ENCODE measurements at regions not wholly inside any gene's neighbourhood (a gene's known extent, or its start where the extent isn't known, plus 50 kb on each side); places are given as distances from the start of the nearest gene placed in this dataset.

GRCh38 chr20:11031300-11031699, 357.5 kb upstream of the JAG1 start:
- TF ChIP-seq CTCF (IDR thresholded peaks at IDR 0.05): no peak
- Mint-ChIP-seq H3K4me1 (ENCODE audit: low read depth) (no peaks in the 10 kb centered on the region), H3K27me3 (no peaks in the 10 kb centered on the region), H3K4me3 (no peak overlapping the region), H3K36me3 (ENCODE audit: low read depth) (no peaks in the 10 kb centered on the region), H3K9me3 (peaks cover 6% of the 10 kb centered on the region), H3K27ac (no peak overlapping the region)
- CTCF ChIA-PET: no interaction called here
- H3K9me3 ChIP-seq (ENCODE audit: control insufficient read depth in 1 of 2, insufficient read depth in 1 of 2, low read length in 2 of 2): peaks cover 0 to 3% of the 10 kb centered on the region in 2 experiments
- POLR2A ChIA-PET: no interaction called here
- no peaks in the 10 kb centered on the region for H3K4me1 ChIP-seq (ENCODE audit: insufficient read depth, low read length)
- no peaks in the 10 kb centered on the region for H3K36me3 ChIP-seq (ENCODE audit: insufficient read depth, low read length)
- ATAC-seq (ENCODE audit: poor library complexity) (no peak), DNase-seq (no peak)
- intact Hi-C loops (cut with DNase I, micrococcal nuclease): no loop called here
- H3K27me3 ChIP-seq (ENCODE audit: control insufficient read depth in 1 of 2, insufficient read depth in 2 of 2, low read length in 2 of 2): no peaks in the 10 kb centered on the region
- H3K27ac ChIP-seq (ENCODE audit: low read depth in 1 of 2, low read length in 2 of 2): no peak overlapping the region
- H3K4me3 ChIP-seq (ENCODE audit: low read length): no peak overlapping the region

GRCh38 chr20:11032611-11033010, 358.8 kb upstream of the JAG1 start:
- no peak for TF ChIP-seq CTCF (IDR thresholded peaks at IDR 0.05)
- intact Hi-C loops (cut with DNase I, micrococcal nuclease): no loop called here
- H3K36me3 ChIP-seq (ENCODE audit: insufficient read depth, low read length): no peaks in the 10 kb centered on the region
- H3K4me1 ChIP-seq (ENCODE audit: insufficient read depth, low read length): no peaks in the 10 kb centered on the region
- Mint-ChIP-seq H3K27ac (no peak overlapping the region), H3K9me3 (peaks cover 6% of the 10 kb centered on the region), H3K36me3 (ENCODE audit: low read depth) (no peaks in the 10 kb centered on the region), H3K4me1 (ENCODE audit: low read depth) (no peaks in the 10 kb centered on the region), H3K27me3 (no peaks in the 10 kb centered on the region), H3K4me3 (no peak overlapping the region)
- no peak overlapping the region for H3K27ac ChIP-seq (ENCODE audit: low read depth in 1 of 2, low read length in 2 of 2)
- POLR2A ChIA-PET: no interaction called here
- peaks cover 0 to 3% of the 10 kb centered on the region in 2 experiments for H3K9me3 ChIP-seq (ENCODE audit: control insufficient read depth in 1 of 2, insufficient read depth in 1 of 2, low read length in 2 of 2)
- no peaks in the 10 kb centered on the region for H3K27me3 ChIP-seq (ENCODE audit: control insufficient read depth in 1 of 2, insufficient read depth in 2 of 2, low read length in 2 of 2)
- CTCF ChIA-PET: no interaction called here
- ATAC-seq (ENCODE audit: poor library complexity): no peak
- H3K4me3 ChIP-seq (ENCODE audit: low read length): no peak overlapping the region
- DNase-seq: no peak

DNA sequence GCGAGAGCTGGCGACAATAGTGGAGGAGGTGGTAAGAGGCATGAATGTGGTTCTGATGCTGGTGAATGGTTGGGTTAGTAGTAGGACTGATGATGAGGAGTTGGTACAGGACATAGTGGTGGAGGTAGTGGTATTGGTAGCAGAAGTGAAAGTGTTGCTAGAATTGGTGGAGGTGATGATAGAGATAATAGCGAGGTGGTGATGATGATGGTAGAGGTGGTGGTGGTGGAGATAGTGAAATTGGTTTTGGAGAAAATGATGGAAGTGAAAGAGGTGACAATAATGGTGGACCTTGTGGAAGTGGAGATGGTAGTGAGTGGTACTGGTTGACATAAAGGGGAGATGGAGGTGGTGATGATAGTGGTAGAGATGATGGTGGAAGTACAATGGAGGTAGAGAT, 360.2 kb upstream of the JAG1 start:
- no peak overlapping the region for H3K4me3 Mint-ChIP-seq
- no peak overlapping the region for H3K4me3 ChIP-seq (ENCODE audit: low read length)
- no peaks in the 10 kb centered on the region for H3K36me3 Mint-ChIP-seq (ENCODE audit: low read depth)
- no peaks in the 10 kb centered on the region for H3K36me3 ChIP-seq (ENCODE audit: insufficient read depth, low read length)
- DNase-seq: no peak
- H3K4me1 ChIP-seq (ENCODE audit: insufficient read depth, low read length): no peaks in the 10 kb centered on the region
- POLR2A ChIA-PET: no interaction called here
- TF ChIP-seq CTCF (IDR thresholded peaks at IDR 0.05): no peak
- peaks cover 6% of the 10 kb centered on the region for H3K9me3 Mint-ChIP-seq
- intact Hi-C loops (cut with DNase I, micrococcal nuclease): no loop called here
- no peaks in the 10 kb centered on the region for H3K27me3 Mint-ChIP-seq
- no peak overlapping the region for H3K27ac Mint-ChIP-seq
- no peak for ATAC-seq (ENCODE audit: poor library complexity)
- H3K27ac ChIP-seq (ENCODE audit: low read depth in 1 of 2, low read length in 2 of 2): no peak overlapping the region
- no peaks in the 10 kb centered on the region for H3K9me3 ChIP-seq (ENCODE audit: control insufficient read depth in 1 of 2, insufficient read depth in 1 of 2, low read length in 2 of 2)
- no peaks in the 10 kb centered on the region for H3K27me3 ChIP-seq (ENCODE audit: control insufficient read depth in 1 of 2, insufficient read depth in 2 of 2, low read length in 2 of 2)
- CTCF ChIA-PET: no interaction called here
- H3K4me1 Mint-ChIP-seq (ENCODE audit: low read depth): no peaks in the 10 kb centered on the region

Measured in CD4-positive, alpha-beta T cell (primary cell).